ENCODE measurements at regions not wholly inside any gene's neighbourhood (a gene's known extent, or its start where the extent isn't known, plus 50 kb on each side); places are given as distances from the start of the nearest gene placed in this dataset.

- Histone ChIP-seq H3K4me3 (ENCODE audit: insufficient read depth, low read depth, low read length, poor library complexity, severe bottlenecking) (no peak overlapping the region), H3K4me1 (ENCODE audit: control insufficient read depth, insufficient read depth, low read length, poor library complexity, severe bottlenecking) (no peaks in the 10 kb centered on the region), H3K27me3 (replicated peaks; ENCODE audit: control insufficient read depth, insufficient read depth, low read length, poor library complexity, severe bottlenecking) (no peaks in the 10 kb centered on the region), H3K36me3 (ENCODE audit: control insufficient read depth, insufficient read depth, low read length) (no peaks in the 10 kb centered on the region), H3K9me3 (ENCODE audit: control insufficient read depth, low read length) (no peaks in the 10 kb centered on the region), H3K27ac (ENCODE audit: insufficient read depth, low read length, poor library complexity, severe bottlenecking) (no peak overlapping the region)
- no peak for DNase-seq
These were observed 535.2 kb downstream of the METTL4 start for GRCh38 chr18:2036086-2036485.

- Histone ChIP-seq H3K27ac (ENCODE audit: insufficient read depth, low read length, poor library complexity, severe bottlenecking) (no peak overlapping the region), H3K4me3 (ENCODE audit: insufficient read depth, low read depth, low read length, poor library complexity, severe bottlenecking) (no peak overlapping the region), H3K9me3 (ENCODE audit: control insufficient read depth, low read length) (no peaks in the 10 kb centered on the region), H3K4me1 (ENCODE audit: control insufficient read depth, insufficient read depth, low read length, poor library complexity, severe bottlenecking) (no peaks in the 10 kb centered on the region), H3K27me3 (replicated peaks; ENCODE audit: control insufficient read depth, insufficient read depth, low read length, poor library complexity, severe bottlenecking) (no peaks in the 10 kb centered on the region), H3K36me3 (ENCODE audit: control insufficient read depth, insufficient read depth, low read length) (no peaks in the 10 kb centered on the region)
- DNase-seq: no peak
These were observed 531.0 kb downstream of the METTL4 start for GRCh38 chr18:2040279-2040678.

GRCh38 chr18:2049986-2050385, 521.3 kb downstream of the METTL4 start:
- Histone ChIP-seq H3K9me3 (ENCODE audit: control insufficient read depth, low read length) (no peaks in the 10 kb centered on the region), H3K27me3 (replicated peaks; ENCODE audit: control insufficient read depth, insufficient read depth, low read length, poor library complexity, severe bottlenecking) (no peaks in the 10 kb centered on the region), H3K4me1 (ENCODE audit: control insufficient read depth, insufficient read depth, low read length, poor library complexity, severe bottlenecking) (no peaks in the 10 kb centered on the region), H3K36me3 (ENCODE audit: control insufficient read depth, insufficient read depth, low read length) (no peaks in the 10 kb centered on the region), H3K27ac (ENCODE audit: insufficient read depth, low read length, poor library complexity, severe bottlenecking) (no peak overlapping the region), H3K4me3 (ENCODE audit: insufficient read depth, low read depth, low read length, poor library complexity, severe bottlenecking) (no peak overlapping the region)
- DNase-seq: no peak

DNA sequence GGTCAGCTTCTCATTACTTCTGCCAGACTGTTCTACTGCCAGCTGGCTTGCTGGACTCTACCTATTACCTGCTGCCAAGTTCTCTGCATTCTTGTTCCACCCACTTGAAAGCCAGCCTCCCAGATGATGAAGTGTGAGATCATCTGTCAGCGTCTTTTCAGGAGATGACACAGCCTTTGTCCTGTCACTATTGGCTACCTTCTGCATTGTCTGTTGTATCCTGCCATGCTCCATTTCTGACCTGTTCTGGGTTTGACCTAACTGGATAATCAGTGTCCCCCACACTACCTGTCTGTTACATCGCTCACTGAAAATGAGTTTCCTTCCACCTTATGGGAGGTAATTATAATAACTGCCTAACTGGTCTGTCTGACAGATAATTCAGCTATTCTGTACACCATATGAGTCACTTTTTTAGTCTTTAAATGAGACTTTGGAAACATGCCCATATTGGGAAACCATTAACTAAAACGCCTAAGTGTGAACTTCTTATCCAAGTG, 520.6 kb downstream of the METTL4 start:
- H3K27ac ChIP-seq (ENCODE audit: insufficient read depth, low read length, poor library complexity, severe bottlenecking): no peak overlapping the region
- H3K4me3 ChIP-seq (ENCODE audit: insufficient read depth, low read depth, low read length, poor library complexity, severe bottlenecking): no peak overlapping the region
- no peaks in the 10 kb centered on the region for H3K4me1 ChIP-seq (ENCODE audit: control insufficient read depth, insufficient read depth, low read length, poor library complexity, severe bottlenecking)
- no peak for DNase-seq
- no peaks in the 10 kb centered on the region for H3K36me3 ChIP-seq (ENCODE audit: control insufficient read depth, insufficient read depth, low read length)
- H3K9me3 ChIP-seq (ENCODE audit: control insufficient read depth, low read length): no peaks in the 10 kb centered on the region
- no peaks in the 10 kb centered on the region for H3K27me3 ChIP-seq (replicated peaks; ENCODE audit: control insufficient read depth, insufficient read depth, low read length, poor library complexity, severe bottlenecking)

- H3K9me3 ChIP-seq (ENCODE audit: control insufficient read depth, low read length): no peaks in the 10 kb centered on the region
- H3K36me3 ChIP-seq (ENCODE audit: control insufficient read depth, insufficient read depth, low read length): no peaks in the 10 kb centered on the region
- no peak for DNase-seq
- H3K4me3 ChIP-seq (ENCODE audit: insufficient read depth, low read depth, low read length, poor library complexity, severe bottlenecking): no peak overlapping the region
- no peaks in the 10 kb centered on the region for H3K4me1 ChIP-seq (ENCODE audit: control insufficient read depth, insufficient read depth, low read length, poor library complexity, severe bottlenecking)
- no peak overlapping the region for H3K27ac ChIP-seq (ENCODE audit: insufficient read depth, low read length, poor library complexity, severe bottlenecking)
- H3K27me3 ChIP-seq (replicated peaks; ENCODE audit: control insufficient read depth, insufficient read depth, low read length, poor library complexity, severe bottlenecking): no peaks in the 10 kb centered on the region
These were observed 517.7 kb downstream of the METTL4 start for GRCh38 chr18:2053490-2054089.

GRCh38 chr18:2059336-2059735, 512.0 kb downstream of the METTL4 start:
- Histone ChIP-seq H3K27me3 (replicated peaks; ENCODE audit: control insufficient read depth, insufficient read depth, low read length, poor library complexity, severe bottlenecking) (no peaks in the 10 kb centered on the region), H3K4me3 (ENCODE audit: insufficient read depth, low read depth, low read length, poor library complexity, severe bottlenecking) (no peak overlapping the region), H3K27ac (ENCODE audit: insufficient read depth, low read length, poor library complexity, severe bottlenecking) (no peak overlapping the region), H3K4me1 (ENCODE audit: control insufficient read depth, insufficient read depth, low read length, poor library complexity, severe bottlenecking) (no peaks in the 10 kb centered on the region), H3K36me3 (ENCODE audit: control insufficient read depth, insufficient read depth, low read length) (no peaks in the 10 kb centered on the region), H3K9me3 (ENCODE audit: control insufficient read depth, low read length) (no peaks in the 10 kb centered on the region)
- no peak for DNase-seq

DNA sequence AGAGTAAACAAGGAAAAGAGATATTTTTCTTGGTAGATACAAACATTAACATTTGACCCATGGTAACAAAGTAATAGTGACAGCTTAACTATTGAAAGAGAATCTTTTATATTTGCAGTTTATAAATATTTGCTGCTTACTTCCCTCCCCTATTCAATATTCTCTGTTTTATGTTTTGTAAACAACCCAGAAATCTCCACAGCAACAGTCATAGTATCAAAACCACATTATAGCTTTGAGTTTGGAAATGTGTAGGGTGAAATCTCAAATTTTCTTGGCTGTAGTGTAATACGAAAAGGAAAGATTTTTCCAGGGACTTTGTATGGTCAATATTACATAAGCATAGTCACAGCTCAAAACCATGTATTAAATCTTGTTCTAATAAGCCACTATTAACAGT, 511.2 kb downstream of the METTL4 start:
- Histone ChIP-seq H3K27me3 (replicated peaks; ENCODE audit: control insufficient read depth, insufficient read depth, low read length, poor library complexity, severe bottlenecking) (no peaks in the 10 kb centered on the region), H3K27ac (ENCODE audit: insufficient read depth, low read length, poor library complexity, severe bottlenecking) (no peak overlapping the region), H3K36me3 (ENCODE audit: control insufficient read depth, insufficient read depth, low read length) (no peaks in the 10 kb centered on the region), H3K9me3 (ENCODE audit: control insufficient read depth, low read length) (no peaks in the 10 kb centered on the region), H3K4me3 (ENCODE audit: insufficient read depth, low read depth, low read length, poor library complexity, severe bottlenecking) (no peak overlapping the region), H3K4me1 (ENCODE audit: control insufficient read depth, insufficient read depth, low read length, poor library complexity, severe bottlenecking) (no peaks in the 10 kb centered on the region)
- no peak for DNase-seq

- H3K9me3 ChIP-seq (ENCODE audit: control insufficient read depth, low read length): no peaks in the 10 kb centered on the region
- H3K4me1 ChIP-seq (ENCODE audit: control insufficient read depth, insufficient read depth, low read length, poor library complexity, severe bottlenecking): no peaks in the 10 kb centered on the region
- no peak overlapping the region for H3K4me3 ChIP-seq (ENCODE audit: insufficient read depth, low read depth, low read length, poor library complexity, severe bottlenecking)
- H3K36me3 ChIP-seq (ENCODE audit: control insufficient read depth, insufficient read depth, low read length): no peaks in the 10 kb centered on the region
- H3K27ac ChIP-seq (ENCODE audit: insufficient read depth, low read length, poor library complexity, severe bottlenecking): no peak overlapping the region
- no peak for DNase-seq
- H3K27me3 ChIP-seq (replicated peaks; ENCODE audit: control insufficient read depth, insufficient read depth, low read length, poor library complexity, severe bottlenecking): no peaks in the 10 kb centered on the region
These were observed 500.7 kb downstream of the METTL4 start for GRCh38 chr18:2070631-2071030.

GRCh38 chr18:2075499-2075898, 495.8 kb downstream of the METTL4 start:
- H3K4me1 ChIP-seq (ENCODE audit: control insufficient read depth, insufficient read depth, low read length, poor library complexity, severe bottlenecking): no peaks in the 10 kb centered on the region
- H3K36me3 ChIP-seq (ENCODE audit: control insufficient read depth, insufficient read depth, low read length): no peaks in the 10 kb centered on the region
- no peak for DNase-seq
- H3K9me3 ChIP-seq (ENCODE audit: control insufficient read depth, low read length): no peaks in the 10 kb centered on the region
- H3K27ac ChIP-seq (ENCODE audit: insufficient read depth, low read length, poor library complexity, severe bottlenecking): no peak overlapping the region
- H3K4me3 ChIP-seq (ENCODE audit: insufficient read depth, low read depth, low read length, poor library complexity, severe bottlenecking): no peak overlapping the region
- H3K27me3 ChIP-seq (replicated peaks; ENCODE audit: control insufficient read depth, insufficient read depth, low read length, poor library complexity, severe bottlenecking): no peaks in the 10 kb centered on the region

DNA sequence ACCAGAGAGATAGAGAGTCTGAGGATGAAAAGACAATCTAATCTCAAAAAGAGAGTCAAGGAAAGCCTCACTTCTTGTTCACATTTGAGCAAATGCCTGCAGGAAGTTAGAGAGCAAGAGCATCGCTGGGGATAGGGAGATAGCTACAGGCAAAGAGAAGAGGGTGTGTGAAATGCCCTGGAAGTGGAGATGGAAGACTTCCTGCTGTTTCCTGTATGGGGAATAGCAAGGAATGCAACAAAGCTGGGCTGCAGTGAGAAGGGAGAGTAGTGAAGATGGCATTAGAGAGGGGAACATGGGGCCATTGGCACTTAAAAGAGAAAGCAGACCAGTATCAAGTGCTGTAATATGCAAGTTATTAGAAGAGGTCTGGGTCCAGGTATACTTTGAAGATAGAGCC, 488.6 kb downstream of the METTL4 start:
- Histone ChIP-seq H3K4me3 (ENCODE audit: insufficient read depth, low read depth, low read length, poor library complexity, severe bottlenecking) (no peak overlapping the region), H3K4me1 (ENCODE audit: control insufficient read depth, insufficient read depth, low read length, poor library complexity, severe bottlenecking) (no peaks in the 10 kb centered on the region), H3K9me3 (ENCODE audit: control insufficient read depth, low read length) (no peaks in the 10 kb centered on the region), H3K27ac (ENCODE audit: insufficient read depth, low read length, poor library complexity, severe bottlenecking) (no peak overlapping the region), H3K27me3 (replicated peaks; ENCODE audit: control insufficient read depth, insufficient read depth, low read length, poor library complexity, severe bottlenecking) (no peaks in the 10 kb centered on the region), H3K36me3 (ENCODE audit: control insufficient read depth, insufficient read depth, low read length) (no peaks in the 10 kb centered on the region)
- no peak for DNase-seq
